Right lobe of liver (tissue), 6 donors: ENCODE measurements at regions not wholly inside any gene's neighbourhood (a gene's known extent, or its start where the extent isn't known, plus 50 kb on each side); places are given as distances from the start of the nearest gene placed in this dataset.

Source experiments
- ATAC-seq, 4 donors: fragments of 200-7000 bp; cut with Tn5 transposase; one replicate each; pipeline ENCODE4 v1.9.1; 2020; ENCODE audit warnings: mild to moderate bottlenecking in 4 of 4, moderate library complexity in 4 of 4
- DNase-seq, 3 donors: peaks; one replicate each; pipeline ENCODE4 v3.0.0-alpha.2; 2020
- H3K27ac ChIP-seq, 3 donors: fragments of 200-600 bp; one replicate each; pipeline ENCODE4 v1.8.0; 2022
- H3K27me3 ChIP-seq, 2 donors: fragments of 200-600 bp; one replicate each; pipeline ENCODE4 v1.8.0; 2022
- H3K36me3 ChIP-seq, 4 donors: fragments of 200-600 bp; sonication (generic) in 1 of 4; one replicate each; pipeline versions ENCODE4 v1.5.1 to v1.8.0; 2017 to 2022; ENCODE audit warnings: control low read depth in 1 of 4
- H3K4me1 ChIP-seq, 4 donors: fragments of 200-600 bp; sonication (generic) in 1 of 4; one replicate each; pipeline versions ENCODE4 v1.5.1 to v1.8.0; 2017 to 2022; ENCODE audit warnings: control low read depth in 1 of 4
- H3K4me3 ChIP-seq, 3 donors: fragments of 200-600 bp; one replicate each; pipeline ENCODE4 v1.8.0; 2022
- H3K9me3 ChIP-seq, 4 donors: fragments of 200-600 bp; sonication (generic) in 1 of 4; one replicate each; pipeline versions ENCODE4 v1.5.1 to v1.8.0; 2017 to 2022; ENCODE audit warnings: control low read depth in 1 of 4
- CTCF ChIP-seq, 4 donors: fragments of 200-600 bp in 3 of 4; fragments of 450-650 bp in 1 of 4; IDR thresholded peaks; one replicate each; pipeline versions ENCODE4 v1.5.1 to v1.8.0; 2016 to 2022; ENCODE audit warnings: antibody characterized with exemption in 4 of 4, mild to moderate bottlenecking in 2 of 4
- POLR2A ChIP-seq: fragments of 450-650 bp; IDR thresholded peaks from one replicate; pipeline ENCODE4 v1.6.1; 2017; ENCODE audit warnings: antibody characterized with exemption, mild to moderate bottlenecking
- WGBS: methylation state at CpG from one replicate; pipeline ENCODE4 v1.1.6; 2018; ENCODE audit warnings: low coverage, low lambda C conversion rate; ENCODE audit not compliant: insufficient coverage; ENCODE audit errors: missing lambda C conversion rate; 5-methylcytosine and 5-hydroxymethylcytosine counted together
- intact Hi-C, 2 donors: fragments of 100-400 bp; cut with DNase I; formaldehyde crosslinking; loops; one replicate each; pipeline versions ENCODE4 v1.11.2 to v1.14.1; 2022
- donor health status: DM: no; HTN: yes; CAD: no.
- donor health status: DM: no; HTN: no; CAD: no.
- donor health status: DM: no; HTN: no; CAD: no.
- donor health status: DM: no; HTN: yes; CAD: no.
- donor health status: DM: no; HTN: yes; CAD: no.

DNA sequence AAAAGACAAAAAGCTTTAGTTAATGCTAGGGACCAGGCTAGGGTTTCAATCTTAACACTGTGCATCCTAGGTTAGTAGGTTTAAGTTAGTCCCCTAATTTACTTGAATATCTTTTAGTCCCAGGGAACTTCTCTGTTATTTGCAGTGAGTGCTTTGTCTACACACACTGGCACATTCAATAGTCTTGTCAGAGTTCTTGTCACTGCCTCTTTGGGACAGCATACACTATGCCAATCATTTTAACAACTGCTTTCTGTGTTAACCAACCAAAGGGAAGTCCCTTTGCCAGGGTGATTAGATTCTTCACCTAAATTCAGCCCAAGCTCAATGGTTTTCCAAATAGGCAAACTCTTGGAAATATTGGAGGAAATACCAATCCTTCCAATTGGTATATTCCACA lies 221.8 kb upstream of the IGFBP7 start:
- TF ChIP-seq CTCF (IDR thresholded peaks at IDR 0.05), result no peak
- no peak for TF ChIP-seq POLR2A
- Histone ChIP-seq H3K27ac (no peak overlapping the region), H3K4me3 (no peak overlapping the region), H3K27me3 (no peaks in the 10 kb centered on the region), H3K4me1 (no peaks in the 10 kb centered on the region), H3K9me3 (no peaks in the 10 kb centered on the region), H3K36me3 (no peaks in the 10 kb centered on the region)
- DNase-seq (no peak), ATAC-seq (no peak)
- intact Hi-C loops, result no loop called here

DNA sequence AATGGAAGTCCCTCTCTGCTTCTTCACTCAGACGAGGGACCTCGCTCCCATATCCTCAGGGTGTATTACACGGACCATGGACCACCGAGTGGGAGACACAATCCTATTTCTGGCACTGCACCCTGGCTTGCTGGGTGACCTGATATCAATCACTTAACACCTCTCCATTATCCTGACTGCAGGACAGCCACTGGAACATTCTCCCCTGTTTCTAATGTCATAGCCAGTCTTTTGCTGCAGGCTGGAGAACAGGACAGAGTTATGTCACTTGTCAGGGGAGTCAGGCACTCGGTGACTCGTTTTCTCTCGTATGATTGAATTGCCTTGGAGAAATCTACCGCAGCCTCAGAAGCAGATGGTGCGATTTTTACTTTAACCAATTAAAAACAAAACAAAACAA lies 219.1 kb upstream of the IGFBP7 start:
- Histone ChIP-seq H3K4me3 (no peak overlapping the region), H3K27me3 (no peaks in the 10 kb centered on the region), H3K9me3 (no peaks in the 10 kb centered on the region), H3K4me1 (no peaks in the 10 kb centered on the region), H3K36me3 (no peaks in the 10 kb centered on the region), H3K27ac (no peak overlapping the region)
- 56% methylated on average over 9 of the region's 9 CpGs for WGBS
- DNase-seq, result no peak
- intact Hi-C loops, result no loop called here
- TF ChIP-seq CTCF (IDR thresholded peaks at IDR 0.05) (no peak), POLR2A (no peak)
- no peak for ATAC-seq

GRCh38 chr4:57324673-57325307 lies 214.6 kb upstream of the IGFBP7 start:
- H3K4me3 ChIP-seq, result no peak overlapping the region
- H3K27me3 ChIP-seq, result no peaks in the 10 kb centered on the region
- no peak overlapping the region for H3K27ac ChIP-seq
- H3K4me1 ChIP-seq, result no peaks in the 10 kb centered on the region
- DNase-seq (no peak), ATAC-seq (no peak)
- no peaks in the 10 kb centered on the region for H3K9me3 ChIP-seq
- WGBS, result 40% methylated on average over 4 of the region's 4 CpGs
- H3K36me3 ChIP-seq, result no peaks in the 10 kb centered on the region
- intact Hi-C loops, result no loop called here
- no peak for TF ChIP-seq CTCF (IDR thresholded peaks at IDR 0.05)
- TF ChIP-seq POLR2A, result no peak

DNA sequence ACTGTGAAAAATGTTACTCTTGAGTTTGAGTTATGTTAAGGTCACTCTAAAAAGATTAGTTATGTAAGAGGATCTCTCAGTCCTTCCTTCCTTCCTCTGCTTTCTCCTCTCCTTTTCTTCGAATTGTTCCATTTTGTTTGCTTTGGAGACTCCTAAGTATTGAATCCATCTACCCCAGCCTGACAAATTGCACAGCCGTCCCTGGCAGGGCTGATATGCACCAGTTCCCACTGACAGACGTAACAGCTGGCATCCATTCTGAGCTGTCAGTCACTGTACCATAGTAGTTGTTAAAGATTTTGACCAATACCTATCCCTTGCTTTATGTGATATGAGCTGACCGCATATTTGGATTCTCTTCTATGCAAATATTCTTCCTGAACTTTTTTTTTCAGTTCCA lies 210.7 kb upstream of the IGFBP7 start:
- Histone ChIP-seq H3K36me3 (no peaks in the 10 kb centered on the region), H3K27me3 (no peaks in the 10 kb centered on the region), H3K9me3 (no peaks in the 10 kb centered on the region), H3K4me3 (no peak overlapping the region), H3K27ac (no peak overlapping the region), H3K4me1 (no peaks in the 10 kb centered on the region)
- WGBS, result 31% methylated on average over 4 of the region's 4 CpGs
- TF ChIP-seq POLR2A (no peak), CTCF (IDR thresholded peaks at IDR 0.05) (no peak)
- intact Hi-C loops, result no loop called here
- DNase-seq (no peak), ATAC-seq (no peak)

- ATAC-seq (no peak), DNase-seq (no peak)
- H3K4me1 ChIP-seq, result no peaks in the 10 kb centered on the region
- no peaks in the 10 kb centered on the region for H3K36me3 ChIP-seq
- TF ChIP-seq CTCF (IDR thresholded peaks at IDR 0.05), result no peak
- no peak for TF ChIP-seq POLR2A
- H3K9me3 ChIP-seq, result no peaks in the 10 kb centered on the region
- 37% methylated on average over 3 of the region's 3 CpGs for WGBS
- no peak overlapping the region for H3K27ac ChIP-seq
- H3K27me3 ChIP-seq, result no peaks in the 10 kb centered on the region
- intact Hi-C loops, result no loop called here
- no peak overlapping the region for H3K4me3 ChIP-seq
Observed at GRCh38 chr4:57320217-57320616, 210.0 kb upstream of the IGFBP7 start.
